MM.1S (cell line): ENCODE measurements at regions not wholly inside any gene's neighbourhood (a gene's known extent, or its start where the extent isn't known, plus 50 kb on each side); places are given as distances from the start of the nearest gene placed in this dataset.

Experiments
- EZH2 ChIP-seq: fragments of 300-600 bp; sonication (generic); optimal IDR thresholded peaks from 2 replicates; pipeline ENCODE3; 2017; ENCODE audit warnings: low read depth, mild to moderate bottlenecking, antibody characterized with exemption, low read length, mixed read lengths
- EZH2phosphoT487 ChIP-seq: fragments of 300-600 bp; sonication (generic); IDR thresholded peaks from 2 replicates; pipeline ENCODE4 v1.6.1; 2018; ENCODE audit warnings: antibody characterized with exemption, low read length
- TF ChIP-seq, protein P1 (sequence below): fragments of 300-600 bp; sonication (generic); IDR thresholded peaks from 2 replicates; pipeline ENCODE4 v1.5.1; 2016; ENCODE audit warnings: antibody characterized with exemption, low read length, mixed read lengths

GRCh38 chr5:28729067-28729466 lies 1690.7 kb upstream of the CDH9 start:
- TF ChIP-seq, protein P1, sequence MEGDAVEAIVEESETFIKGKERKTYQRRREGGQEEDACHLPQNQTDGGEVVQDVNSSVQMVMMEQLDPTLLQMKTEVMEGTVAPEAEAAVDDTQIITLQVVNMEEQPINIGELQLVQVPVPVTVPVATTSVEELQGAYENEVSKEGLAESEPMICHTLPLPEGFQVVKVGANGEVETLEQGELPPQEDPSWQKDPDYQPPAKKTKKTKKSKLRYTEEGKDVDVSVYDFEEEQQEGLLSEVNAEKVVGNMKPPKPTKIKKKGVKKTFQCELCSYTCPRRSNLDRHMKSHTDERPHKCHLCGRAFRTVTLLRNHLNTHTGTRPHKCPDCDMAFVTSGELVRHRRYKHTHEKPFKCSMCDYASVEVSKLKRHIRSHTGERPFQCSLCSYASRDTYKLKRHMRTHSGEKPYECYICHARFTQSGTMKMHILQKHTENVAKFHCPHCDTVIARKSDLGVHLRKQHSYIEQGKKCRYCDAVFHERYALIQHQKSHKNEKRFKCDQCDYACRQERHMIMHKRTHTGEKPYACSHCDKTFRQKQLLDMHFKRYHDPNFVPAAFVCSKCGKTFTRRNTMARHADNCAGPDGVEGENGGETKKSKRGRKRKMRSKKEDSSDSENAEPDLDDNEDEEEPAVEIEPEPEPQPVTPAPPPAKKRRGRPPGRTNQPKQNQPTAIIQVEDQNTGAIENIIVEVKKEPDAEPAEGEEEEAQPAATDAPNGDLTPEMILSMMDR: no peak
- no peak for TF ChIP-seq EZH2
- TF ChIP-seq EZH2phosphoT487: no peak
